GM12873 (cell line): ENCODE measurements at regions not wholly inside any gene's neighbourhood (a gene's known extent, or its start where the extent isn't known, plus 50 kb on each side); places are given as distances from the start of the nearest gene placed in this dataset.

Experiments used
- TF ChIP-seq, protein P1 (sequence below): IDR thresholded peaks from 2 replicates; pipeline ENCODE4 v1.5.1; 2012; ENCODE audit warnings: low read depth, mild to moderate bottlenecking, moderate library complexity, low read length, control low read depth; ENCODE audit not compliant: insufficient read depth; ENCODE audit errors: missing control alignments

- TF ChIP-seq, protein P1, sequence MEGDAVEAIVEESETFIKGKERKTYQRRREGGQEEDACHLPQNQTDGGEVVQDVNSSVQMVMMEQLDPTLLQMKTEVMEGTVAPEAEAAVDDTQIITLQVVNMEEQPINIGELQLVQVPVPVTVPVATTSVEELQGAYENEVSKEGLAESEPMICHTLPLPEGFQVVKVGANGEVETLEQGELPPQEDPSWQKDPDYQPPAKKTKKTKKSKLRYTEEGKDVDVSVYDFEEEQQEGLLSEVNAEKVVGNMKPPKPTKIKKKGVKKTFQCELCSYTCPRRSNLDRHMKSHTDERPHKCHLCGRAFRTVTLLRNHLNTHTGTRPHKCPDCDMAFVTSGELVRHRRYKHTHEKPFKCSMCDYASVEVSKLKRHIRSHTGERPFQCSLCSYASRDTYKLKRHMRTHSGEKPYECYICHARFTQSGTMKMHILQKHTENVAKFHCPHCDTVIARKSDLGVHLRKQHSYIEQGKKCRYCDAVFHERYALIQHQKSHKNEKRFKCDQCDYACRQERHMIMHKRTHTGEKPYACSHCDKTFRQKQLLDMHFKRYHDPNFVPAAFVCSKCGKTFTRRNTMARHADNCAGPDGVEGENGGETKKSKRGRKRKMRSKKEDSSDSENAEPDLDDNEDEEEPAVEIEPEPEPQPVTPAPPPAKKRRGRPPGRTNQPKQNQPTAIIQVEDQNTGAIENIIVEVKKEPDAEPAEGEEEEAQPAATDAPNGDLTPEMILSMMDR = no peak
Measured at GRCh38 chr9:102941868-102942267, 53.3 kb upstream of the CYLC2 start.

- TF ChIP-seq, protein P1 = no peak
Measured at GRCh38 chr9:102922526-102922925, 72.6 kb upstream of the CYLC2 start.

DNA sequence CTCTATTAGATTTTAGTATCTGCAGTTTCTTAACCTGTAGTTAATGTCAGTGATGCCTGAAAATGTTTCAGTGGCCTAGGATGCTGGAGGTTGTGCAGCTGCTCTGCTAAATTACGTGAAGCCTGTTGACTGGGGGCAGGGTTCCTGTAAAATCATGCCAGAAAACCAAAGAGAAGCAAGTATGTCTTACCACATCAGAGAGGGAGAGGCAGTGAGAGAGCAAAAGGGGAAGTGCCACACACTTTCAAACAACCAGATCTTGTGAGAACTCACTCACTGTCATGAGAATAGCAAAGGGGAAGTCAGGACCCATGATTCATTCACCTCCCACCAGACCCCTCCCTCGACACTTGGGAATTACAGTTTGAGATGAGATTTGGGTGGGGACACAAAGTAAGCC, 83.9 kb upstream of the CYLC2 start:
- TF ChIP-seq, protein P1 = no peak

DNA sequence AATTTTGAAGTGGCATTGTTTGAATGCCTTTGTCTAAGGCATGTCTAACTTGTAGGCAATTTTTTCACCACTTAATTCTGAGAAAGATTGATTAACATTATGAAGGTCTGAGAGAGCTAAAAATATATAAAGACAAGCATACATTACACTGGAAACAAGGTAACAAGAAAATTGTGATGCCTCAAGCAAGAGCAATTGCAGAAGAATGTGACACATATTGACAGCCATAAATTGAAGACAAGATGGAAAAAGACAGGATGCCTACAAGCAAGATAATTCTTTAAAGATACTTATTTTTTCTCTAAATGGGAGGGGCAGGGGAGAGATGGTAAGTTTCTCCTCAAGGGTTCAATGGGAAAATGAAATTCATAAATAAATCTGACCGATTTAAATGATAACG, 103.1 kb upstream of the CYLC2 start:
- TF ChIP-seq, protein P1 = no peak

DNA sequence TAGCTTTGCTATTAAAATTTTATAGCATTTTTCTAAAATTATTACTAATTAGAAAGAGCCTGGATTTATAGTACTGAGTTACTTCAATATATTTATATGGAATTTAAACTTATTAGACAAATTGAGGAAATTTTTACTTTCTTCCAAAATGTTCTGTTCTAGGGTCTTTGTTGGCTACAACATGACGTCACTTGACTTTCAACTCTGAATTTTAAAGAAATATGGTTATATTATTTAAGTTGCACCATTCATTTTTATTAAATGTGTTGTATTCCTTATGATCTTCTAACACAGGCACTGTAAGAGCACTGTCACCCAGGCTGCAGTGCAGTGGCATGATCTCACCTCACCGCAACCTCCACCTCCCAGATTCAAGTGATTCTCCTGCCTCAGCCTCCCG, 119.4 kb upstream of the CYLC2 start:
- TF ChIP-seq, protein P1 = no peak

- TF ChIP-seq, protein P1 = no peak
Measured at GRCh38 chr9:102867488-102867887, 127.6 kb upstream of the CYLC2 start.

DNA sequence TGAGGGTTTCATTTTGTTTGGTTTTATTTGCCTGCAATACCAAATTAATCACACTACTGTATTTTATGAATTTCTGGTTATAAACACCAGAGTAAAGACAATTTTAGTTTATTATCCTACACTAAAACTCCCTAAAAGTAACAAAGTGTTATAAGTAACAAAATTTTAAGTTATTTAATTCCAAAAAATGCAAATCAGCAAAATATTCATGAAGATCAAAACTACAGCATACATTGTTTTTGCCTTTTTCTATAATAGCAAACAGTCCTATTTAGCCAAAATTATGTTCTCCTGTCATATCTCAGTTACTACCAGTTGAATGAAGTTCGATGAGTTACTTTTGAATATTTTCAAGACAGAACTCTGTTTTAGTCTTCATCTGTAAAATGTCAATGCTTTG, 132.7 kb upstream of the CYLC2 start:
- TF ChIP-seq, protein P1 = no peak
